ENCODE measurements at regions not wholly inside any gene's neighbourhood (a gene's known extent, or its start where the extent isn't known, plus 50 kb on each side); places are given as distances from the start of the nearest gene placed in this dataset.

DNA sequence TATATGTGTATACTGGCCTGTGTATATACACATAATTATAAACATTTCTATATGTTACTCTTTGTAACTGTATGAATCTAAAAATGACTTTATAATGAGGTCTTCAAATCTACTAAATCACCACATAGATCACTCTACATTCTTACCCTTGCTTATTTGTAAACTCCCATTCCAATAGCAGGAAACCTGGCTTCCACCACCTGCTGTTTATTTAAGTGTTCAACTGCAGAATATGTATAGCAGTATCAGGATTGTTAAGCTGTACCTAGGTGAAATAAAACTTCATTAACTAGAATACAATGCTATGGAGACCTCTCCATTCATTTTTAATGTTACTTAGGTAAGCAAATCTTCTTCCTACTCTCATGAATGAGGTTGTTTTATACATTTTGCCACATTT, 1351.1 kb upstream of the B3GALT2 start:
- no peak for DNase-seq (ENCODE audit: low read depth)

DNA sequence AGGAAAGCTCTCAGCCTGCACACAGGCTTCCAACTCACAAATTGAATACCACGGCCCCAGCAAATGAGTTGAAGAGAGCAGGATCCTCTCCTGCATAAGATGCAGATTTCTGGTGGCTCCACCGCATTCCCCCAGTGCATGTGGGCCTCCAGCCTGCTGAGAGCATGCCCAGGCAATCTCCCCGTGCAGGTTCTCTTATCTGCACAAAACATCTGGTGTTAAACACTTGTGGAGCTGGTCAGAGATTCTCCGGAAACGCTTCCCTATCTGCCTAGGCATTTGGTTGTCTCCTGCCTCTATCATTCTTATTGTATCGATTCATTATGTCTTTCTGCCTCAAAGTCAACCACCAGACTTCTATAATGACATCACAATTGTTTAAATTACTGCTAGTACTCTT, 1349.0 kb upstream of the B3GALT2 start:
- no peak for DNase-seq (ENCODE audit: low read depth)

DNA sequence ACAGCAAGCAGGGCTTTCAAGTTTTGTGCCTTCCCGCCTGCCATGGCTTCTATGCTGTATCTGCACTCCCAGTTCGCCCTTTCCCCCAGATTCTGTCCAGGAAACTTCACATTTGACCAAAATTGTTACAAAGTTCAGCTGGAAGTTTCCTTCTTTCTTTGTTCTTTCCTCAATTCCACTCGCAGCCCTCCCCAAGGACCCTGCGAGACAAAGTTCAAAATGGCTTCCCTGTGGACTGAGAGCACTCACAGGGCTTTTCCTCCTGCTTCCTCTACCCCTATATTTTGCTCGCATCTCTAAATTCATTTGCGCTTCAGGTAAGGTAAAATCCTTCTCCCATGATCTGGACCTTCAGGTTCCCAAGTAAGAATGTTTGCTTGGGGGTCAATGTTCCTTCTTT, 1348.4 kb upstream of the B3GALT2 start:
- no peak for DNase-seq (ENCODE audit: low read depth)

DNA sequence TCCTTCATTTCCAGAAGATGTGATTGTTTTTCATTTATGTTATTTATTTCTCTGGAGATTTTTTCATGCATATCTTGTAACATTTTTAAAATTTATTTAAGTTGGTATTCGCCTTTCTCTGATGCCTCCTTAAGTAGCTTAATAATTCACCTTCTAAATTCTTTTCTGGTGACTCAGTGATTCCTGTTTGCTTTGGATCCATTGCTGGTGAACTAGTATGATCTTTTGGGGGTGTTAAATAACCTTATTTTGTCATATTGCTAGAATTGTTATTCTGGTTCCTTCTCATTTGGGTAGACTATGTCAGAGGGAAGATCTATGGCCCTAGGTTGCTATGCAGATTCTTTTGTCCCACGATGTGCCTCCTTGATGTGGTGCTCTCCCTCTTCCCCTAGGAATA, 1347.2 kb upstream of the B3GALT2 start:
- DNase-seq (ENCODE audit: low read depth), result no peak

DNA sequence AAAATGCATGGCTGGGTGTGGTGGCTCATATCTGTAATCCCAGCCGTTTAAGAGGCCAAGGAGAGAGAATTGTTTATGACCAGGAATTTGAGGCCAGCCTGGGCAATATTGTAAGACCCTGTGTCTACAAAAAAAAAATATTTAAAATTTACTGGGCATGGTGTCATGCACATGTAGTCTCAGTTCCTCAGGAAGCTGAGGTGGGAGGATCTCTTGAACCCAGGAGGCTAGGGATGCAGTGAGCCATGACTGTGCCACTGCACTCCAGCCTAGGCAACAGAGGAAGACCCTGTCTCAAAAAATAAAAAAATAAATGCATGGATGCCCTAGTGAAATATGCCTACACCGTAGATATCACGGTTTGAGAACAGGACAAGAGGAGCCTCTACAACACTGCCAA, 1331.2 kb upstream of the B3GALT2 start:
- no peak for DNase-seq (ENCODE audit: low read depth)

DNA sequence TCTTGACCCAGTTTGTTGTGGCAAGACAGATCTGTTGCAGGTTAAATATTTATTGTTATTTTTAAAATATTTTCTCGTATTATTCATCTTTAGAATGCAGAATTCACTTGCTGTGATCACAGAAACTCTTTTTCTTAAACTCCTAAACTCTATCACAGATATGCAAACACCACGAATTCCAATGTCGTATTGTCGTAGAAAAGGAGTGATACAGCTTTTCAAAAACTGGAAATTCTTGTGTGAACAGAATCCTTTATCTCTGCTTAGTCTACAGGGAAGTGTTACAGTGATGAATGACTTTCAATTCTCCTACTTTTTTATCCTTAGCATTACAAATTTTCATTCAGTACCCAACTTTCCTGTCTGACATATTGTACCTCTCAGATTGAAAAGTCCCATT, 1329.5 kb upstream of the B3GALT2 start:
- no peak for DNase-seq (ENCODE audit: low read depth)

DNA sequence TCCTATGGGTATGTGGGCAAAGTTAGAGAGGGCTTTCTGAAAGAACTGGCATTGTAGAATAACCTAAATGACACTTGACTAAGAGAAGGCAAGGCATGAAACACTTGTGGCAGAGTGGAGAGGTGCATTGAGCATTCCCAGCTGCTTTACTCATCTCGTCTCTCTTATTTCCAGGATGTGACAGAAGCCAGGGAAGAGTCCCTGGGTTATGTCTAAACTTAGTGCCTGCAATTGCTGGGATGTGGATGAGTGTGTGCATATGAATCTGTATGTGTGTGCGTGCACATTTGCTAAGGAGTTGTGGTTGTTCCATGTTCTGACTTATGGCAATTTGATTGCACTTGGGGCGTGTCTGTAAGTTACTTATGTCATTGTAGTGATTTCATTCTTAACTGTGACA, 1326.5 kb upstream of the B3GALT2 start:
- DNase-seq (ENCODE audit: low read depth), result no peak

DNA sequence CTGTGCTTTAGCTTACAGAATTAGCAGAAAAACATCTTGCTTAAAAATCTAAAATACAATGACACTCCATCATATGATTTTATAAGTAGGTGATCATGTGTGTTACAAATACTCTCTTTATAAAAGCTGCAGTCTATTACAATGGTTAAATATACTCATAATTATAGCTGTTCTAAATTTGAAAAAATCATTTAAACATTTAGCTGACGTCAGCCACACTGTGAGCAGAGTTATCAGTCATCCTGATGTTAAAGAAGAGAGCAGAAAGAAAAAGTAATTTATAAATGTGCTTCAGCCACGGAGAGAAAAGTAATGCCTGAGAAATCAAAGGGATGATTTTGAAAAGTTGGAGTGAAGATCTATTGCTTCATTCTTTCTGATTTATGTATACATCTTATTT, 1325.9 kb upstream of the B3GALT2 start:
- DNase-seq (ENCODE audit: low read depth), result no peak

DNA sequence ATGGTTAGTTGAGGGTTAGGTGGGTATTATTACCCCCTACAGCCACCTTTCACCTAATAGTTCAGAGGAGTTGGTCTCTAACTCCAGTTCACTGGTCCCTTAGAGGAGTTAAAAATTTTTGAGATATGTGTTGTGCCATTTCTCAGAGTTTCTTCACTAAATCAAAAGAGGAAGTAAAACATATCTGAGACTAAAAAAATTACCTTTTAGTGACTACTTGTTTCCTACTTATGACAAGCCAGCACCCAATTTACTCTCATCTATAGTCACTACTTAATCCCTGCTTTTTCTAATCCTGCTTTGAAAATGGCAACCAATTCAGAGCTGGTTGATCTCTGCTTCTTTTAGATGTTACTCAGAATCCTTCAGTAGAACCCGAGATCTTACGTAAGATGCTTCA, 1316.8 kb upstream of the B3GALT2 start:
- no peak for DNase-seq (ENCODE audit: low read depth)

DNA sequence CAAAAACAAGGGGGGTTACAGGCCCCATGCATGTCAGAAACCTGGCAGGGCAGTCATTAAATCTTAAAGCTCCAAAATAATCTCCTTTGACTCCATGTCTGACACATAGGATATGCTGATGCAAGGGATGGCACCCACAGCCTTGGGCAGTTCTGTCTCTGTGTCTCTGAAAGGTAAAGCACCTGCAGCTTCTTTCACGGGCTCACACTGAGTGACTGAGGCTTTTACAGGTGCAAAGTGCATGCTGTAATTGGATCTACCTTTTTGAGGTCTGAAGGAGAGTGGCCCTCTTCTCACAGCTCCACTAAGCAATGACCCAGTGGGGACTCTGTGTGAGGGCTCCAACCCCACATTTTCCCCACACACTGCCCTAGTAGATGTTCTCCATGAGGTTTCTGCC, 1309.0 kb upstream of the B3GALT2 start:
- no peak for DNase-seq (ENCODE audit: low read depth)

DNA sequence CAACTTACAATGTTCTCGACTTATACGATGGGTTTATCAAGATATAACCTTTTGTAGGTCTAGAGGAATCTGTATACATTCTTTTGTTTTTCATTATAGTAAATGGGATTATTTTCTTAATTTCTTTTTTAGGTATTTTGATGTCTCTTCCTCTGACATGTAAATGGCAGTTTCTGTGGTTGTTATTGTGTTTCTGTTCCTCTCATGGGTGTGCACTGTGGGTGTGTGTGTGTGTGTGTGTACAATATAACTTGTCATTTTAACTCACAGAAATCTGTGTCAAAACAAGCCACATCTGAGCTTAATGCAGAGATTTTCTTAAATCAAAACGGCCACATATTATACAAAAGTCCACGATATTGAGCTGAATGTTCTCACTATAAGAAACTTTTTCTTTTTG, 1300.8 kb upstream of the B3GALT2 start:
- no peak for DNase-seq (ENCODE audit: low read depth)

DNA sequence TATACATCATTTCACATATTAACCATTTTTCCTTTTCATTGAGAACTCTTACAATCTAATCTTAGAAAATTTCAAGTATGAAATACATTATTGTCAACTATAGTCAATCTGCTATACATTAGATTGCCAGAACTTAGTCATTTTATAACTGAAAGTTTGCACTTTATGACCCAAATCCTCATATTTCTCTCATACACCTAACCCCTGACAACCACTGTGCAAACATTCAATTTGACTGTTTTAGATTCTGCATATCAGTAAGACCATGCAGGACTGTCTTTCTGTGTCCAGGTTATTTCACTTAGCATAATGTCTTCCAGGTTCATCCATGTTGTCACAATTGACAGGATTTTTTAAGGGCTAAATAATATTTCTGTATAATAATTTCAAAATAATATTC, 1299.0 kb upstream of the B3GALT2 start:
- DNase-seq (ENCODE audit: low read depth), result no peak

DNA sequence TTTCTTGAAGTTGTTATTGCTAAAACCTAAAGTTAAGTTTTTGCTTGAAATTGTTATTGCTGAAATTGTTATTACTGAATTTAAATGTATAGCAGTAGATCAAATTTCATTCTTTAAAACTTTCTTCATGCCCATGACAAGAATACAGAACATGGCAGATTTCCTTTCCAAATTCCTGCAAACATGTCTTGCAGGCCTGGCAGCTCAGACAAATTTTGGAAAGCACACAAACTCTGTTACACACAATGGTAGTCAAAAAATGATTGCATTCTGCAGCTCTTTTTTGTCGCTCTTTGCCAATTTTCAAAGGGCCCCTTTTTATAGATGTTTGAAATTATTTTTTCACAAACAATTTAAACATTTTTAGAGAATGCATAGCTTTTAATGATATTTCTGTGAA, 1292.3 kb upstream of the B3GALT2 start:
- DNase-seq (ENCODE audit: low read depth), result no peak

DNA sequence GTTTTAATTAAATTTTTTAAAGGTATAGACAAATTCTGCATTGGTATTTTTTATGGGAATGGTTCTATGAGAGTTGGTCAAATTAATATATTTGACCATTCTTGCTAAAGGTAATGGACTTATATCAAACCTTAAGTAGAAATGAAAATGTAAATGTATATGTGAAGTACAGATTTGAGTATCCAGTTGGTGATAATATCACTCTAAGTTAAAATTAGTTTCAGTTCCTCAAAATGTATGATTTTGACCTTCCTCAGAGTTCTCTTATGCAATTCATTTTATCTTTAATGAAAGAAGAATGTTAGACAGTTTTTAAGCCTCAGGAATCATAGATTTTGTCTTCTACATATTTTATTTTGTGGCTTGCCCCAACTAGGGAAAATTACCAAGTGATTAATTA, 1291.5 kb upstream of the B3GALT2 start:
- no peak for DNase-seq (ENCODE audit: low read depth)

DNA sequence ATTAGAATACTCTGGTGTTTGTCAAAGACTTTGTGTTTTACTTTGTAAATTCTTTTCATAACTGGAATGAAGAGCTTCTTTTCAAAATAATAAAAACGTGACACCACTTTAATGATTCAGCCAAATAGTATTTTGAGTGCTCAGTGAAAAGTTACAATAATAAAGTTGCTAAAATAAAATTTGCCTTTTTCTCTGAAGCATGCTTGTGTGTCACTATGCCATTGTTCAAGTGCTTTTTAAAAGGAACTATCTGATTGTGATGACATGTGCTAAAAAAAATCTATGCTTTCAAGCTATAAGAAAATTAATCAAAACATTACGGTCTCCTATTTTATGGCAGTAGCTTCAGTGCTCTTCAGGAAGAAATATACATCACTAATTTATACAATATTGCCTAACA, 1290.5 kb upstream of the B3GALT2 start:
- DNase-seq (ENCODE audit: low read depth), result peak; percentile 15

DNA sequence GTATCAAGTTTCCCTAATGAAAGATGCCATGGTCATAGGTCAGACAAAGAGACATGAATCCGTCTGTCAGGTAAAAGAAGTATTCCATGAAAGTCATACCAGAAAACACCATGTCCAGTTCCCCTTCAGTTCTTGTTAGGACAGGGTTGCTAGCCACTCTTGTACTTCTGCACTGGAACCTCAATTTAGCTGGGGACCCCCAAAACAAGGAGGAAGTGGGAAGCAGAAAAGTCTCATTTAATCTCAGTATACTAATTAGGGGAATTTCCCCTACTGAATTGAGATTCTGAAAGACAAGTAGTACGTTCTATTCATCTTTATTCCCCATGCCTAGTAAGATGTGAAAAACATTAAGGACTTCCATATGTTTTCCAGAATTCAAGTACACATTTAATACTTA, 1289.9 kb upstream of the B3GALT2 start:
- no peak for DNase-seq (ENCODE audit: low read depth)

DNA sequence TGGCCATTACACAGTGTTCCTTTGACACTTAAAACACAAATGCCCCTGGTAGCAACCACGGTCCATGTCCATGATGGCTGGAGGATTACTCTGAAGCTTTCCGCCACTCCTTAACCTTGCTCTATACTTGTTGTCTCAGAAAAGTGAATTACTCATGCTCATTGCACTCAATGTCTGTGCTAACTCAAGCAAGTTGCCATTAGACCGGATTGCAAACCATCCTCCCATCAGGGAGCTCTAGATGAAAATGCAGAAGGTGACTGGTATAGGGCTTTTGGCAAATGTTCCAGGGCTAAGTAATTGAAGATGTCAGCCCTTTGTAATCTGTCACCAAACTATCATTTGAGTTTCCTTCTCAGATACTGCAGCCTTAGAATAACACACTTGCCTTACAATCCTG, 1288.3 kb upstream of the B3GALT2 start:
- no peak for DNase-seq (ENCODE audit: low read depth)

DNA sequence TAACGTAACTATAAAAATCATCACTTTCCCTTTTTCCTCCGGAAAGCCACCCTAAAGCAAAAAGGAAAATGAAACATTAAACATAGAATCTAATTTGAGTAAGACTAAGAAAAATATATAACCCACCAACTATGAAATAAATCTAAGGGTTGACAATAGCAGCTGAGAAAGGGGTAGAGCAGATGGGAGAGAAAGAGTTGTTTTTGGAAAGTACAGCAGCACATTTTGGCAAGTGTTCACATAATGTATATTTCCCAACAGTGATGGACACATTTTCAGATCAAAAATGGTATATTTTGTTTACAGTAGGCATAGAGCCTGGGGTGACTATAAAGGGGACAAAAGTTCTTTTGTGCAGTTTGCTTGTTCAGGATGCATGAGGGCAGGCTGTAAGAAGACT, 1287.4 kb upstream of the B3GALT2 start:
- DNase-seq (ENCODE audit: low read depth), result no peak

DNA sequence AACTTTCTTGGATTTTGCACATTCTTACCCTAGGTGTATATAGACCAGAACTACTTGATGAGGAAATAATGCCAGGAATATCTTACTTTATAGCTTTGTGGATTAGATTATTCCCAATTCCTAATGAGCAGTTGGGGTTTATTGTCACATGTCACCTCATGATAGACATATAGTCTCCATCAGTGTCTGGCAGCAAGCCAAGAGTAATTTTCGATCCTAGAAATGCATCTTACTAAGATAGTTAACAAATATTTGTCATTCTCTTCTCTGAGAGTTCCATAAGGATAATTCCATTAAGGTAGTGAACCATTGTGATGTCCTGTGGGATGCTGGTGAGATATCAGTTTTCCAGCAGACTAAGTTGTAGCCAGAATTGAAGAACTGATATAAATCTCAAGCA, 1282.9 kb upstream of the B3GALT2 start:
- DNase-seq (ENCODE audit: low read depth), result no peak

DNA sequence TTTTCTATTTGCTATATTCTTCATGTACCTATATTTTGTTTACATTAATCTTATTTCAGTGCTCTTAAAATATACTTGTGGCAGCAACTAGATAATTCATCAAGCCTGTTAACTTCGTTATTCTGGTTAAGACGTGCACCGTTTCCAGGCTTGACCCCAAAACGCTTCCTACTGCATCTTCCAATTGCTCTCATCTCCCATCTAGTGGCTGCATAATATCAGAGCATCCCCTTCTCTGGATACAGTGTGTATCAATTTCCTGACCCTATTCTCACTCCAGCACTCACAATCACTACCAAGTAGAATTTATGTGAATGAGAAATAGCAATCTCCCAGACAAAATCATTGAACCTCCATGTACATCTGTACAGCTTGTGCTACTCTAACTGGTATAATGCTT, 1280.3 kb upstream of the B3GALT2 start:
- no peak for DNase-seq (ENCODE audit: low read depth)

DNA sequence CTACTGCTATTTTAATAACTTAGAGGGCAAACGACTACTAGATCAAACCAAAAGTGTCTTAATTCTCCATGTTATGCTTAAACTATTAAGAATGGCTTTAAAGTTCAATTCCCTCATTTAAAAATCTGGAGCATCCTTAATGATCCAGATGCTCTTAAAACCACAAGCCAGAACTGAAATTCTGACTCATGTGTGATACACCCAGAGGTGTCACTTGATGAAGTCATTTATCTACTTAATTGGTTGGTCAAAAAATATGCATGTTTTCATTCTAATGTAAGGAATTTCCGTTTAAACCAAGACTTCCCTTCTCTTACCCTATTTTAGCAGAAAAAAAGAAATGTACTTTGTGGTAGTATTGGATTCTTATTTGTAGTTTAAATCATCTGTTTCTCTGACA, 1261.2 kb upstream of the B3GALT2 start:
- no peak for DNase-seq (ENCODE audit: low read depth)

DNA sequence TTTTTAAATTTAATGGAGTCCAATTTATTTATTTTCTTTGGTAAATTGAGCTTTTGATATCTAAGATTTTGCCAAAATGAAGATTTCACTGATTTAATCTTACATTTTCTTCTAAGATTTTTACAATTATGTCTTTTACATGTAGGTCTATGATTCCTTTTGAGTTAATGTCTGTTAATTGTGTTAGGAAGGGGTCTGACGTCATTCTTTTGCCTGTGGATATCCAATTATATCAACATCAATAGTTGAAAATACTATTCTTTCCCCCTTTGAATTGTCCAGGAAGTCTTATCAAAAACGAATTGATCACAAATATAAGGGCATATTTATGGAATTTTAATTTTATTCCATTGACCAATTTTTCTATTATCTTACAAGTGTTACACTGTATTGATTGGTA, 1258.8 kb upstream of the B3GALT2 start:
- no peak for DNase-seq (ENCODE audit: low read depth)

DNA sequence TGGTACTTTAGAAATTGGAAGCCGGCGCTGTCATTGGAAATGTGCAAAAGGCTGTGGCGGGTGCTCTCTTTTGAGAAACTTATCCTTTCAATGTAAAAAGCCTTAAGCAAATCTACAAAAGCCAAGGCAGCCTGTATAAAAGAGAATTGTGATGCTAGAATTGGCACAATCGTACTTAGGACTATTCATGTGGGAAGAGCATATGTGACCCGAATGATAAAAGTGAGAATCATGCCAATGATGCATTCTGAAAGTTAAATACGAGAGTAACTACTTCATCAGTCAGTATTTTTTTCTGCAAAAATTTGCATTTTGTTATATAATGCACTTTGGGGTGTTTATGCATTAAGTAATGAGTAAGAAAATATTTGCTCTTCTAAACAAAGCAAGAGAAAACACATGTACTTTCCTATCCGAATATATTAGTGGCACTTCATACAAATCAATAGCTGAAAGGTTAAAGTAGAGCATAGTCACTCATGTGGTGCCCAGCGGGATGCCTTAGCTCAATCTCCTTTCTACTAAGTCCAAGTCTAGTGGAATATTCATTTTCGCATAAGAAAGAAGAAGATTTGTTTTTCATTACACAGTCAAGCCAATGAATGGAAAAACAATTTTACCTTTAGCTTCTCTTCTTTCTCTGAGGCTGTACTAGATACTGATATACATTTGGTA, 1256.6 kb upstream of the B3GALT2 start:
- DNase-seq (ENCODE audit: low read depth), result no peak

DNA sequence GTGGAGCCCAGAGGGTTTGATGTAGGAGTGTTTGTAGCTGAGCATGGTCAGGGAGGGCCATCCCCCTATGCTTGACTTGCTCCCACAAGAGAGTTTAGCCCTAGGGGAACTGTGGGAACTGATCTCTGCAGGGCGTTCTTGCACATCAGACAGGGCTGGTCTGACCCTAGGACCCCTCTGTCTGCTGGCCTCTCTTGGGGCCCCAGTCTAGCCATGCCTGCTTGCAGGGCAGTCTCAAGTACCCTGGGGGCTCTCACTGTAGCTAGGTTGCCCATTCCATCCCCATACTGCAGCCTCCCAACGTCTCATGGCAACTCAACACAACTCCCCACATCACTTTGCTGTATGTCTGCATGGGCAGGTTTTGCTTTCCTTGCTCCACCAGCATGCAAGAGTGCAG, 1250.7 kb upstream of the B3GALT2 start:
- DNase-seq (ENCODE audit: low read depth), result no peak

DNA sequence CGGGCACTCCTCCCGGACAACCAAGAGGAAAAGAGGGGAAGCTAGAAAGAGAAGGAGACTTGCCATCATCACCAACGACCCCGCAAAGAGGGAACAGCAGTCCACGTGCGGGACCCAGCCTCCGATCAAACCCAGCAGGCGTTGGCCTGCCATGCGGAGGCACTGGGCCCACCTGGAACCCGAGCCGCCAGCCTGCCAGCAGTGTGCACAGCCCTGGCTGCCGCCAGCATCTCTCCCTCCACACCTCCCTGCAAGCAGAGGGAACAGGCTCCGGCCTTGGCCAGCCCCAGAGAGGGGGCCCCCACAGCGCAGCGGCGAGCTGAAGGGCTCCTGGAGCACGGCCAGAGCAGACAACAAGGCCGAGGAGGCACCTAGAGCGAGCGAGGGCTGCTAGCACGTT, 1244.7 kb upstream of the B3GALT2 start:
- no peak for DNase-seq (ENCODE audit: low read depth)

Measured in HS-27A (cell line).